Mesenchymal stem cell (in vitro differentiated cells and primary cell): ENCODE measurements at regions not wholly inside any gene's neighbourhood (a gene's known extent, or its start where the extent isn't known, plus 50 kb on each side); places are given as distances from the start of the nearest gene placed in this dataset.

Experiments used
- DNase-seq: peaks from one replicate; pipeline ENCODE4 v3.0.0-alpha.2; 2013
- H2AFZ ChIP-seq: one replicate; pipeline ENCODE4 v1.6.1; 2013; ENCODE audit warnings: low read depth, mild to moderate bottlenecking, control low read depth, inconsistent platforms, low read length, moderate library complexity
- H2AK5ac ChIP-seq: 2 replicates; pipeline ENCODE4 v1.6.1; 2013; ENCODE audit warnings: low read length, moderate library complexity, mild to moderate bottlenecking, inconsistent platforms; ENCODE audit not compliant: severe bottlenecking
- H2BK120ac ChIP-seq: one replicate; pipeline ENCODE4 v1.6.1; 2013; ENCODE audit warnings: low read depth, mild to moderate bottlenecking, inconsistent platforms, low read length, moderate library complexity
- H2BK12ac ChIP-seq, 2 experiments: one replicate each; pipeline ENCODE4 v1.6.1; 2013; ENCODE audit warnings: inconsistent platforms in 2 of 2, low read length in 2 of 2, mild to moderate bottlenecking in 2 of 2, moderate library complexity in 2 of 2, control low read depth in 1 of 2
- H2BK15ac ChIP-seq: one replicate; pipeline ENCODE4 v1.6.1; 2013; ENCODE audit warnings: mild to moderate bottlenecking, low read depth, inconsistent platforms; ENCODE audit not compliant: poor library complexity, severe bottlenecking
- H2BK5ac ChIP-seq: 2 replicates; pipeline ENCODE4 v1.6.1; 2013; ENCODE audit warnings: low read depth, mild to moderate bottlenecking, low read length, control low read depth, inconsistent platforms; ENCODE audit not compliant: poor library complexity, severe bottlenecking
- H3K14ac ChIP-seq, 2 experiments: one replicate each; pipeline ENCODE4 v1.6.1; 2013; ENCODE audit warnings: inconsistent platforms in 2 of 2, low read length in 2 of 2, control low read depth in 1 of 2, mild to moderate bottlenecking in 1 of 2, moderate library complexity in 1 of 2
- H3K18ac ChIP-seq, 2 experiments: one replicate each; pipeline ENCODE4 v1.6.1; 2013; ENCODE audit warnings: inconsistent platforms in 2 of 2, low read length in 2 of 2, control low read depth in 1 of 2, low read depth in 1 of 2, mild to moderate bottlenecking in 1 of 2
- H3K23ac ChIP-seq, 2 experiments: one replicate each; pipeline ENCODE4 v1.6.1; 2013; ENCODE audit warnings: inconsistent platforms in 2 of 2, low read length in 2 of 2, mild to moderate bottlenecking in 2 of 2, moderate library complexity in 2 of 2, control low read depth in 1 of 2
- H3K27ac ChIP-seq: 2 replicates; pipeline ENCODE4 v1.5.1; 2013; ENCODE audit warnings: mild to moderate bottlenecking, moderate library complexity, low read length, control low read depth, inconsistent platforms; ENCODE audit not compliant: poor library complexity, severe bottlenecking
- H3K27me3 ChIP-seq, 2 experiments: 2 replicates each; pipeline versions ENCODE4 v1.6.1 to v1.7.0; 2013; ENCODE audit warnings: low read length in 2 of 2, mild to moderate bottlenecking in 2 of 2, moderate library complexity in 2 of 2, control low read depth in 1 of 2, inconsistent platforms in 1 of 2; ENCODE audit not compliant: control insufficient read depth in 1 of 2, insufficient read depth in 1 of 2
- H3K36me3 ChIP-seq, 2 experiments: 2 replicates each; pipeline versions ENCODE4 v1.6.1 to v1.7.0; 2013; ENCODE audit warnings: low read length in 2 of 2, control low read depth in 1 of 2, inconsistent platforms in 1 of 2, low read depth in 1 of 2, mild to moderate bottlenecking in 1 of 2; ENCODE audit not compliant: insufficient read depth in 2 of 2, control insufficient read depth in 1 of 2
- H3K4ac ChIP-seq, 2 experiments: one replicate each; pipeline ENCODE4 v1.6.1; 2013; ENCODE audit warnings: inconsistent platforms in 2 of 2, low read length in 2 of 2, mild to moderate bottlenecking in 2 of 2, moderate library complexity in 2 of 2, control low read depth in 1 of 2, low read depth in 1 of 2
- H3K4me1 ChIP-seq: 2 replicates; pipeline ENCODE4 v1.6.1; 2013; ENCODE audit warnings: low read depth, low read length, control low read depth; ENCODE audit not compliant: control insufficient read depth, insufficient read depth
- H3K4me2 ChIP-seq: 2 replicates; pipeline ENCODE4 v1.6.1; 2013; ENCODE audit warnings: low read length, mild to moderate bottlenecking, inconsistent platforms; ENCODE audit not compliant: poor library complexity, severe bottlenecking
- H3K4me3 ChIP-seq, 2 experiments: 2 replicates each; pipeline versions ENCODE4 v1.5.1 to v1.7.0; 2013; ENCODE audit warnings: low read length in 2 of 2, mild to moderate bottlenecking in 2 of 2, control low read depth in 1 of 2, low read depth in 1 of 2; ENCODE audit not compliant: insufficient read depth in 1 of 2
- H3K79me1 ChIP-seq: replicated peaks from 2 replicates; pipeline ENCODE4 v1.6.1; 2013; ENCODE audit warnings: mild to moderate bottlenecking, control low read depth, low read length, inconsistent platforms; ENCODE audit not compliant: poor library complexity, severe bottlenecking
- H3K9ac ChIP-seq: 2 replicates; pipeline ENCODE4 v1.7.0; 2013; ENCODE audit warnings: mild to moderate bottlenecking, low read length, moderate library complexity
- H3K9me3 ChIP-seq: 2 replicates; pipeline ENCODE4 v1.7.0; 2013; ENCODE audit warnings: mild to moderate bottlenecking, low read length; ENCODE audit not compliant: control insufficient read depth
- H4K8ac ChIP-seq: one replicate; pipeline ENCODE4 v1.6.1; 2013; ENCODE audit warnings: inconsistent platforms, mild to moderate bottlenecking, low read length, moderate library complexity
- H4K91ac ChIP-seq: one replicate; pipeline ENCODE4 v1.6.1; 2013; ENCODE audit warnings: mild to moderate bottlenecking, low read length, inconsistent platforms
- WGBS: methylation state at CpG from one replicate; pipeline ENCODE4 v1.1.7; 2013; ENCODE audit warnings: mixed read lengths; 5-methylcytosine and 5-hydroxymethylcytosine counted together

DNA sequence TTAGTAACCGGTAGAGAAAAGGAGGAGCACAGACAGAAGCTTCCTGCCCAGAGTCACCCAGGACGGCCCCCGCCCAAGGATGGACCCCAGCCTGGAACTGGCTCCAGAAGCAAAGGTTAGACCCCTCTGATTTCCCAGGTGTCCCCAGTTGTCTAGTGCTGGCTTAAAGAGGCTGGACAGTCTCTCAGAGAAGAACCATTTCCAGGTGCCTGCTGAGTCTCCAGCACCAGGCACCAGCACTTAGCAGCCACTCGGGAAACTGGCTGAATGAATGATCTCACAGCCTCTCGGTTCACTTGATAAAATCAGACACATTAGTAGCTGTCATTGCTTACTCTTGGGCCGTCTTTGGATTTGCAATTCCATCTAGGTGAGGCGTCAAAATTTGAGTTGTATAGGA lies 139.7 kb upstream of the HES1 start:
- Histone ChIP-seq H4K91ac (no peak overlapping the region), H2BK120ac (no peak overlapping the region), H3K9me3 (no peaks in the 10 kb centered on the region), H3K4ac (no peak overlapping the region), H3K4me1 (no peaks in the 10 kb centered on the region), H3K36me3 (no peaks in the 10 kb centered on the region), H3K18ac (no peak overlapping the region), H3K9ac (no peak overlapping the region), H4K8ac (no peak overlapping the region), H2BK12ac (no peak overlapping the region), H3K4me2 (no peak overlapping the region), H3K79me1 (no peaks in the 10 kb centered on the region), H2BK15ac (no peak overlapping the region), H3K4me3 (no peak overlapping the region), H2AFZ (no peak overlapping the region), H2BK5ac (no peak overlapping the region), H3K23ac (no peak overlapping the region), H2AK5ac (no peak overlapping the region), H3K27me3 (peaks cover 46 to 81% of the 10 kb centered on the region in 2 experiments), H3K14ac (no peak overlapping the region), H3K27ac (no peak overlapping the region)
- no peak for DNase-seq
- WGBS: 55% methylated on average over 7 of the region's 7 CpGs

DNA sequence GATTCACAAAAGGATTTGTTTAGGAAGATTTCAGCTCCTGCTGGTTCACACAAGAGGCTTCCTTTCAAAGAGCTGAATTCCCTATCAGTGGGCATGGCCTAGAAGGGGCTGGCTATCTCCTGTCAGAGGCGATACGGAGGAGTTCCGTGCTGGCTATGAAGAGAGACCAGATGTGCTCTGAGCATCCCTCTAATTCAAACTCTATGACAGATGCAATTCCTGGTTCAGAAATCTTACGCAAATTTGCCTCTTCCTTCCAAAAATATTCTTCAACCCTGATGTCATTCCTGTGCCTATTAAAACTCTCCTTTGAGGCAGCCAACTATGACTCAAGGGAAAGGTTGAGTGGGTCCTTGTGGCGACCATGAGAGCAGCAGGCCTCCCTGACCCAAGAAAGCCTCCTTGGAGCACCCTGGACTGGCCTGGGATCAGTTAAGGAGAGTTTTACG lies 139.3 kb upstream of the HES1 start:
- 63% methylated on average over 6 of the region's 6 CpGs for WGBS
- H3K4me3 ChIP-seq: no peak overlapping the region
- no peaks in the 10 kb centered on the region for H3K79me1 ChIP-seq
- no peak overlapping the region for H2BK15ac ChIP-seq
- H3K14ac ChIP-seq: no peak overlapping the region
- H2BK120ac ChIP-seq: no peak overlapping the region
- no peak overlapping the region for H3K23ac ChIP-seq
- peaks cover 46 to 81% of the 10 kb centered on the region in 2 experiments for H3K27me3 ChIP-seq
- DNase-seq: peak; percentile 41
- no peak overlapping the region for H2AFZ ChIP-seq
- H3K4me2 ChIP-seq: no peak overlapping the region
- no peak overlapping the region for H4K91ac ChIP-seq
- no peak overlapping the region for H2BK12ac ChIP-seq
- no peaks in the 10 kb centered on the region for H3K4me1 ChIP-seq
- no peaks in the 10 kb centered on the region for H3K9me3 ChIP-seq
- no peaks in the 10 kb centered on the region for H3K36me3 ChIP-seq
- no peak overlapping the region for H3K9ac ChIP-seq
- no peak overlapping the region for H3K27ac ChIP-seq
- H2AK5ac ChIP-seq: no peak overlapping the region
- H4K8ac ChIP-seq: no peak overlapping the region
- H3K4ac ChIP-seq: no peak overlapping the region
- H2BK5ac ChIP-seq: no peak overlapping the region
- no peak overlapping the region for H3K18ac ChIP-seq

DNA sequence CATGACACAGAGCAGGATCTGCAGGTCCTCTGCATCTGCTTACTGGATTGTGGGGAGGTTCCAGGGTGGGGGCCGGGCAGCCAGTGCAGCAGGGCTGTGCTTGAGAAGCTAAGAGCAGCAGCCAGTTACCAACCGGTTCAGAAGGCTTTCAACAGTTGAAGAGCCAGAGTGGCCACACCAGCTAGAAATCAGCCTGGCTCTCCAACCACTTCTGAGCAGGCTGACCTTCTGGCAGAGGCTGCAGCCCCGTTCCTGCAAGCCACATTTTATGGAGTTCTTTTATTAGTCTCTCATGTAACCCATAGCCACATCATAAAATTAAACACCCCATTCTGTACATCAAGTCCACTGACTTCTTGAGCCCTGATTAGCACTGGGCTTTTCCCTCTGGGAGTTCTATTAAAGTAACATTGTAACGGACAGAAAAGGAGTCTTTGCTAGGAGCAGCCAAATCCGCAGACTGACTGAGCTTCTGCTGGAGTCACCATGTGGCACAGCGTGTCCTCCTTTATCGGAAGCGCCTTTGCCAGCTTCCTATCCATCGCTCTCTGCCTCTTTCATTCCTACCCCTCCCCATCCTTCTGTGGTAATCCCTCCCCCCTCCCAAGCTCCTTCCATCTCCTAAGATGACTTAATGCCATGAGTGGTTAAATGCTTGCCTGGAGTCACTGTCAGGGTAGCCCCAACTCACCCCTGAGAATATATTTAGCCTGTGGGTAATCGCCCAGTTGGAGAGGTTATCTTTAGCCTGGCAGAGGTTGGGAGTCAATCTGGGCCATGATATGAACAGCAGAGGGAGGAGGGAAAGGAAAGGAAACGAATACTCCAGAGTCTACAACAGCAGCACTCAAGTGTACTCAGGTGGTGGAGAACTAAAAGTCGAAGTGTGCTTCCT lies 138.5 kb upstream of the HES1 start:
- no peak overlapping the region for H2BK15ac ChIP-seq
- WGBS: 76% methylated on average over 11 of the region's 12 CpGs
- no peak overlapping the region for H2AK5ac ChIP-seq
- H3K18ac ChIP-seq: peak overlapping the region in 1 of 2 experiments; percentile 11
- H3K27me3 ChIP-seq: peaks cover 45 to 82% of the 10 kb centered on the region in 2 experiments
- H4K91ac ChIP-seq: no peak overlapping the region
- H3K23ac ChIP-seq: no peak overlapping the region
- H2BK12ac ChIP-seq: no peak overlapping the region
- H3K79me1 ChIP-seq: no peaks in the 10 kb centered on the region
- no peak overlapping the region for H3K27ac ChIP-seq
- no peak overlapping the region for H3K4ac ChIP-seq
- no peaks in the 10 kb centered on the region for H3K9me3 ChIP-seq
- H3K4me1 ChIP-seq: peaks cover 2% of the 10 kb centered on the region
- H3K9ac ChIP-seq: no peak overlapping the region
- H3K4me3 ChIP-seq: no peak overlapping the region
- H2BK5ac ChIP-seq: no peak overlapping the region
- H4K8ac ChIP-seq: no peak overlapping the region
- no peaks in the 10 kb centered on the region for H3K36me3 ChIP-seq
- H3K4me2 ChIP-seq: no peak overlapping the region
- peak; percentile 32 for DNase-seq
- no peak overlapping the region for H3K14ac ChIP-seq
- no peak overlapping the region for H2AFZ ChIP-seq
- no peak overlapping the region for H2BK120ac ChIP-seq

DNA sequence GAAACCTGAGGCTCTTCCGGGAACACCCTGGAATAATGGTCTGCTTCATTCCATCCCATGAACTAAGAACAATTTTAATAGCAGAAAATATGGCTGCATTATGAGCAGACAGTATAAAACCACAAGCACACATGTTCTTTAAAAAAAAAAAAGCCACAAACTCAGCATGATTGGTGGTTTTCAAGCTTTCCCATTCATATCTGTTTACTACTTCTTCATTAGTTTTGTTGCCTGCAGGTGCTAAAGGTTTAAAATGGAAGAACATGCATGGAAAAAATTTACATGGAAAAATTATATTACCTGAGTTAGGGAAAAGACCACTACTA lies 137.9 kb upstream of the HES1 start:
- H3K9me3 ChIP-seq: no peaks in the 10 kb centered on the region
- H2BK5ac ChIP-seq: no peak overlapping the region
- H3K23ac ChIP-seq: no peak overlapping the region
- H3K4me3 ChIP-seq: no peak overlapping the region
- H2AK5ac ChIP-seq: no peak overlapping the region
- H3K27ac ChIP-seq: no peak overlapping the region
- H4K91ac ChIP-seq: no peak overlapping the region
- H3K18ac ChIP-seq: no peak overlapping the region
- H3K4ac ChIP-seq: no peak overlapping the region
- peaks cover 42 to 75% of the 10 kb centered on the region in 2 experiments for H3K27me3 ChIP-seq
- H2BK12ac ChIP-seq: no peak overlapping the region
- H3K14ac ChIP-seq: no peak overlapping the region
- no peak overlapping the region for H4K8ac ChIP-seq
- no peak overlapping the region for H2BK15ac ChIP-seq
- no peak overlapping the region for H3K4me2 ChIP-seq
- no peak overlapping the region for H2AFZ ChIP-seq
- peaks cover 4% of the 10 kb centered on the region for H3K4me1 ChIP-seq
- H2BK120ac ChIP-seq: no peak overlapping the region
- H3K9ac ChIP-seq: no peak overlapping the region
- no peaks in the 10 kb centered on the region for H3K36me3 ChIP-seq
- DNase-seq: no peak
- WGBS: 85% methylated on average over 1 of the region's 1 CpG
- no peaks in the 10 kb centered on the region for H3K79me1 ChIP-seq
